ENCODE measurements at regions not wholly inside any gene's neighbourhood (a gene's known extent, or its start where the extent isn't known, plus 50 kb on each side); places are given as distances from the start of the nearest gene placed in this dataset.

GRCh38 chr10:132467464-132468149 is 70.0 kb upstream of the INPP5A start:
- no peak overlapping the region for H3K4me3 ChIP-seq (ENCODE audit: low read depth, low read length)
- ChIA-PET CTCF (interaction anchor here (0.8 to 1.4 kb wide), 4 partner anchors 9 to 175 kb away, joined by 3 to 6 read pairs (median 4); no protein-coding TSS in a partner anchor), POLR2A (no interaction called here)
- TF ChIP-seq CTCF (IDR thresholded peaks at IDR 0.05; ENCODE audit: insufficient read depth, low read length, missing control alignments), result no peak
- no peak for DNase-seq (ENCODE audit: low read depth, low spot score)

GRCh38 chr10:132468216-132468615 is 69.4 kb upstream of the INPP5A start:
- H3K4me3 ChIP-seq (ENCODE audit: low read depth, low read length), result no peak overlapping the region
- ChIA-PET POLR2A (no interaction called here), CTCF (interaction anchor here (1.1 to 1.4 kb wide), 4 partner anchors 9 to 170 kb away, joined by 3 to 8 read pairs (median 6); no protein-coding TSS in a partner anchor)
- no peak for TF ChIP-seq CTCF (IDR thresholded peaks at IDR 0.05; ENCODE audit: insufficient read depth, low read length, missing control alignments)
- no peak for DNase-seq (ENCODE audit: low read depth, low spot score)

- no peak overlapping the region for H3K4me3 ChIP-seq (ENCODE audit: low read depth, low read length)
- POLR2A ChIA-PET, result no interaction called here
- no peak for TF ChIP-seq CTCF (IDR thresholded peaks at IDR 0.05; ENCODE audit: insufficient read depth, low read length, missing control alignments)
- CTCF ChIA-PET, result interaction anchor here (1.4 kb wide), 1 partner anchor 10 kb away, joined by 8 read pairs; no protein-coding TSS in a partner anchor
- no peak for DNase-seq (ENCODE audit: low read depth, low spot score)
Observed at GRCh38 chr10:132468651-132469050, 68.9 kb upstream of the INPP5A start.

- no peak for DNase-seq (ENCODE audit: low read depth, low spot score)
- no peak for TF ChIP-seq CTCF (IDR thresholded peaks at IDR 0.05; ENCODE audit: insufficient read depth, low read length, missing control alignments)
- POLR2A ChIA-PET, result no interaction called here
- no peak overlapping the region for H3K4me3 ChIP-seq (ENCODE audit: low read depth, low read length)
- CTCF ChIA-PET, result interaction anchor here (1.4 kb wide), 1 partner anchor 10 kb away, joined by 8 read pairs; no protein-coding TSS in a partner anchor
Observed at GRCh38 chr10:132469197-132469884, 68.2 kb upstream of the INPP5A start.

- no peak for DNase-seq (ENCODE audit: low read depth, low spot score)
- POLR2A ChIA-PET, result no interaction called here
- no peak for TF ChIP-seq CTCF (IDR thresholded peaks at IDR 0.05; ENCODE audit: insufficient read depth, low read length, missing control alignments)
- CTCF ChIA-PET, result interaction anchor here (0.6 to 3.8 kb wide), 4 partner anchors 10 to 168 kb away, joined by 3 to 24 read pairs (median 4); no protein-coding TSS in a partner anchor
- H3K4me3 ChIP-seq (ENCODE audit: low read depth, low read length), result no peak overlapping the region
Observed at GRCh38 chr10:132470410-132471124, 67.0 kb upstream of the INPP5A start.

GRCh38 chr10:132471125-132471451 is 66.5 kb upstream of the INPP5A start:
- no peak for DNase-seq (ENCODE audit: low read depth, low spot score)
- H3K4me3 ChIP-seq (ENCODE audit: low read depth, low read length), result no peak overlapping the region
- ChIA-PET CTCF (interaction anchor here (0.6 to 3.8 kb wide), 4 partner anchors 9 to 168 kb away, joined by 3 to 24 read pairs (median 4); no protein-coding TSS in a partner anchor), POLR2A (no interaction called here)
- no peak for TF ChIP-seq CTCF (IDR thresholded peaks at IDR 0.05; ENCODE audit: insufficient read depth, low read length, missing control alignments)

Data from AG04449 (cell line).